ENCODE measurements at regions not wholly inside any gene's neighbourhood (a gene's known extent, or its start where the extent isn't known, plus 50 kb on each side); places are given as distances from the start of the nearest gene placed in this dataset.
"Not testable (repeated sequence)": the region's sequence is repeated elsewhere in the genome, so short reads cannot be mapped to it uniquely, and the experiment has no call there.

DNA sequence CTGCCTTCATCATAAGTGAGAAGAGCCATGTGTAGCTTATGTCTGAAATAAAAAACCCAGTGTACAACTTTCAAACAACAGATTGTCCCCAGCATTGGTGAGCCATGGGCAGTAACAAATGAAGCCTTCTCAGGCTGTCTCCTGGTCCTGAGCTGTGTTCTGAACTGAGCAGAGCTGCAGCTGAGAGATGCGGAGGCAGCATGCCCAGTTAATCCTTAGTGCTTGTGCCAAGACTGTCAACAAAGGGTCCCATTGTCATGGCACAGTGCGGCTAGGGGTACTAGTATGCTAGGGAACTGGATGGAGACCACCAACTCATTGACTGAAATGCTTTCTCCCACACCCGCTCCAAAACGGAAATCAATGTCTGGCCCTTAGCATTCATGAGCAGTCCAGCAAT, 154.3 kb downstream of the RMST start:
- no peak for DNase-seq

DNA sequence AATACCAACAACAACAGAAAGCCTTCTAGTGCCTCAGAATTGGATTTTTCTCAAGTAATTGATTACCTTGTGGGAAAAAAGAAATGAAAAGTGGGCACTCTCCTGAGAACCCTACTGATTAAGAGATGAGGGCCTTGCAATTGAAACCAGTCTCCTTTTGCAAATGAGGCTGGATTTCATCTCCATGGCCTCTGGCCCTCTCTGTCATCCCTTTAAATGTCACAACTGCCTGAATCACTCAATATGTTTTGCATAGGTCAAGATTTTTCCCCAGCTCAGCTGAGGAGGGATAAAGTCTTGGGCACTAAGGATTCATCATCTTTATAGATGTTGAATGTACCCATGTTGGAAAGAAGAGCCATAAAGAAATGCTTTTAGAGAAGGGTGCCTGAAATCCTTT, 166.4 kb downstream of the RMST start:
- DNase-seq, result no peak

DNA sequence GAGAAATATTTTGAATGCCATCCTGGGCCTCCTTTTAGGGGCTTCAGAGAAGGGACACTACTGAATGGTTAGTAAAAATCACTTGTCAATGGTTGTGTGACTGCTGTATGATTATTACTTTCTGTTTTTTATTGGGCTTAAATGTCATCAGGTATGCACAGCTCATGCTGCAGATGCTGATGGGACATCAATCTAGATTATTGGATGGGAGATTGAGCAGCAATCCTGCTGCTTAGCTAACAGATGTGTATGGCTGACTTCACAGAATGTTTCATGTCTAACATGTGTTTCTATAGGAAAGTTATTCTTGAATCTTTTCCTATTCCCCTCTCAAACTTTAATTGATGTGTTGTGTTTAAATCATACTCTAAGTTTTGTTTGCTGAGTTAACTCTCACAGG, 166.8 kb downstream of the RMST start:
- DNase-seq, result no peak

DNA sequence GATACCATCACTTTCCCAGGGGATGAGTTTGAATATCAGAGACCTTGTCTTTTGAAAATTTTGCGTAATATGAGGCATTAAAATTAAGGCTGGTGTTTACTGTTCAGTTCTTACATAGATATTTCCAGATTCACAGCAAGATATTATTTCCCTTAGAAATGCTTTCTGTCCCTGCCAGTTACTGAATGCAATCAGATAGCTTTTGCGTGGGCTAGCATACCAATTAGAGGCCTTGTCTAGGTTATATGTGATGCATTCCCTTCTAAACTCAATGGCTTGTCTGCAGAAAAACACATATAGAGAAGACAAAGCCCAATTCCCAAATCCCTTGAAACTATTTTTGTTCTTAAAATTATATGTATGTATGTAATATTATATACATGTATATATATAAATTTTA, 167.8 kb downstream of the RMST start:
- no peak for DNase-seq

DNA sequence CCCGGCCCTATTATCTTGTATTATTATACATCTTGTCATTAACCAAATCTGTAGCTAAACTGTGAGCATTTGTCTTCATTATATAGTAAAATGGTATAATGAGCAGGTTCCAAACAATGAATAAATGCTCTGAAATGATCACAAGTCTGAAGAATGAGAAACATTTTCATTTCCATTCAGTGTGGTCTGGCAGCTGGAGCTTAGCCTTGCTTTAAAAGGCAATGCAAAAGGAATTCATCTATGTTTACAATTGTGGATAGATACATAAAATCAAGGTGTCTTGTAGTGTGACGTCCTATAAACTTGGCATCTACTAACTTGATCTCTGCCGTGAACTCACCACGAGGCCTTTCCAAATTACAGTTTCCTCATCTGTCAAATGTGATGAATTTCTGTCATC, 168.3 kb downstream of the RMST start:
- no peak for DNase-seq

DNA sequence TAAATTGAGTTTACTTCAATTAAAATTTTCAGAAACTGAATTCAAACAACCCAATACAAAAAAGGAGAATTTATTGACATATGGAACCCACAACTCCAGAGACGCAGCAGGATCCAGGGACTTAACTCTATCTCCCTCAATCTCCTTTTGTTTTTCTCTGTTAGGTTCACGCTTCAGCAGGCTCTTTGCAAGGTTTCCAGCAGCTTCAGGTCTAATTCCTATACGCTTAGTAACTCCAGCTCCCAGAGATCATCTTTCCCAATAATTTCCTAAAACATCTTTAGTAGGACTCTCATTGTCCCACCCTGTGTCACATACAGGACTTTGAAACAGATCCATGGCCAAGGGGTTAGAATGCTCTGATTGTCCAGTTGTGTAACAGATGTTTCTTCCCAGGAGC, 175.2 kb downstream of the RMST start:
- DNase-seq, result no peak

DNA sequence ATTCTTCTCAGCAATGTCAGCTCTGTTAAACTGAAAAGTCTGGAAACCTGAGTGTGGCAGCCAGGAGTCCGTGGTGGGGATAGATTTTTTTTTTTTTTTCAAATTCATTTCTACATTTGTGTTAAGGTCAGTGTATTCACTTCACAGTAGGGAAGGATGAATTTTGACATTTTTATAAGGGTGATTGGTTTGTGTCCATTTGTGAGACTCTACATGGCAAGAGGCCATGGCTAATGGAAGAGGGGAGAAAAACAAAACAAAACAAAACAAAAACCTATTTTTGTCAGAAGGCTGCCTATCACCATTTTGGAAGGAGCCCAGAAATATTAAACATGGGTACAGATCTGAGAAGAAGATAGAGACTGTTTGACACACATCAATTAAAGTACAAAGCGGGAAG, 176.1 kb downstream of the RMST start:
- DNase-seq, result no peak

DNA sequence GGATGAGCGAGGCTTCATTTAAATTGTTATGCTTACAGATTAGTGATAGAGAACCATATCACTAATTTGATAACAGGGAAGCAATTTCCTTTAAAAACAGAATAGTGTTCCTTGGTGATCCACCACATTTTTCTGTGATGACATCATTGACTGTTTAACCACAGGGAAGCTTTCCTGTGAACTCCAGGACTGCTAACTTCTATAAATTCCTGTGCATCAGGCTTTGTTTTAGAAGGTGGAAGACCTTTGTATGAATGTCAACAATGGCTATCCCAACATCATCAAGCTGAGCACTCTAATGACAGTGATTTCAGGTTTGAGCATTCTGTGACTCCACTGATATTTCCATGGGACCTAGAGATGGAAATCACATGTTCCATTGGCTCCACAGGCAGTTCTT, 177.1 kb downstream of the RMST start:
- no peak for DNase-seq

DNA sequence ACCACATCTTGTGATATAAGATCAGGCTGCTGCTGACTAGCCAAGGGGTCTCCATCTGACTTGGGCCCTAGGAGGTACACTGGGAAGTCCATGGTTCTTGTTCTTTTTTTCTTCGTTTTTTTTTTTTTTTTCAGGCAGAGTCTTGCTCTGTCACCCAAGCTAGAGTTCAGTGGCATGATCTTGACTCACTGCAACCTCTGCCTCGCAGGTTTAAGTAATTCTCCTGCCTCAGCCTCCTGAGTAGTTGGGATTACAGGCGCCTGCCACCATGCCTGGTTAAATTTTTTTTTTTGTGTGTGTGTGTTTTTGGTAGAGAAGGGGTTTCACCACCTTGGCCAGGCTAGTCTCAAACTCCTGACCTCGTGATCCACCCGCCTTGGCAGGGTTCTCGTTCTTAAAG, 178.2 kb downstream of the RMST start:
- DNase-seq, result no peak

DNA sequence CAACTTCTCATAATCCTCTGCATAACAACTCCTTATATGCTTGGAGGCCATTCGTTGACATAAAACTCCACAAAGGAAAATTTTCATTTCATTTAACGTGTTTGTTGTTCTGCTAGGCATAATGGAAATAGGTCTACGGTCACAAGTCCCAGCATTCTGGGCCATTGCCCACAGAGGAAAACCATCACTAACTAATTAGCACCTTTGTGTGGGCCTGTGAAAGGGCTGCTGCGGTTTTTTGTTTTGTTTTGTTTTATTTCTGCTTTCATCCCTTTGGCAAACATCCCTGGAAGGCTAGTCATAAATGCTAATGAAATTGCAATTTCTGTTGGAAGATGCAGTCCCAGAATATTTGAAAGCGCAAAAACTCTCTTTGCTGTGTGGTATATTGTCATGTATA, 180.3 kb downstream of the RMST start:
- DNase-seq, result no peak

DNA sequence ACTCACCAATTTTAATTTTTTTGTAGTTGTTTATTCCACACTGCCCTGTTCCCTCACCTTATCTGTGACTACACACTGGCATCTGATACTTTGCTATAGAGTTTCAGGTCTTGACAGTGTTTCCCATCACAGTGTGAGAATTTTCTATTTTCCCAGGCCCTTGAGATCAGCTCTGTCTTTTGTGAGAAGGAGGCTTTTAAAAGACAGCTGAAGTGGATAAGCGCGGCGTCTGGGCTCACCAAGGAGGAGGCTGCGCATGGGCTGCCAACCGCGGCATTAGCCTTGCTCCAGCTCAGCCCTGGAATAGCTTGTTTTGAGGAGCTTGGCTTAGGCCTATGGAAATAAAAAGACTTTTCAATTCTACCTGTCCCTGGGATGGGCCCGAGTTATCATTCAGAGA, 181.3 kb downstream of the RMST start:
- no peak for DNase-seq

DNA sequence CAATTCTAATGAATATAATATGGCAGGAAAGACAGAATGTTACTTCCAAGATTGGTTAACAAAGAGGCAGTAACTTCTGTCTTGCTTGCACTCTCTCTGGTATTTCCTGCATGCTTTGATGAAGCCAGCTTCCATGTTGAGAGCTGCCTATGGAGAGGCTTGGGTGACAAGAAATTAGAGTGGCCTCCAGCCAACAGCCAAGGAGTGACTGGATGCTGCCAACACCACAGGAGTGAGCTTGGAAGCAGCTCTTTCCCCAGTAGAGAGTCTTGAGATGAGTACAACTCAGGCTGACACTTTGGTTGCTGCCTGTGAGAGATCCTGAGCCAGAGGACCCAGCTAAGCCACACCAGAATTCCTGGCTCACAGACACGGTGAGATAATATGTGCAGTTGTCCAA, 183.1 kb downstream of the RMST start:
- no peak for DNase-seq

DNA sequence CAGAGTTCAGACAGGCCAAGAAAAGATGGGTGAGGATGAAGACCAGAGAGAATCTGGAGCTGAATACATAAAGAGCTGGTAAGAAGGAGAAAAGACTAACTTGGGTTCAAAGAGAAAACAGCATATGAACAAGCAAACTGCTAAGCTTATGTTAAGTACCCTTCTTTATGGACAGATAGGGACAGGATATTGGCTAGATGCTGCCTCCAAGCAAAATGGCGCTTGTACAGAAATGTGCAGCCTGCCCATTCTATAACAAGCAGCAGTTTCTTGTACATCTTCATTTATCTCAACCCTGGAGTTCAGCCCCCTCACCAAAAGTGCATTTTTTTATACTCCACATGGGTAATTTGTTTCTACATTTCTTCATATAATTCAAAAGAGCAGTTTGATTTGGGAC, 184.5 kb downstream of the RMST start:
- DNase-seq, result no peak

DNA sequence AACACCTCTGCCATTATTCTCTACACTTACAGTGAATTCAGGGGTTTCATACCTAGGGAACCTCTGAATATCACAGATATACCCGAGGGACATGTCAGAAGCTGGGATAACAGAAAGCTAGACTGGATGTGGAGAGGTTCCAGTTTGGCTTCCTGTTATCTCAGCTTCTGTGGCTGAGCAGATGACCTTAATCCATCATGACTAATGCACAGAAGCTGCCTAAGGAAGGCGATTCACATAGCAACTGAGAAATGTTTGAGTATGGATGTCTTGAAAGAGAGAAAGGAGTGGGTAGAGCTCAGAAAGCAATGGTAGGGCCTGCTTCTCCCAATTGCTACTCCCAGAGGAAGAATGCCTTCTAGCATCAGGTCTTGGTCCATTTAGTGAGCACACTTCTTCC, 187.6 kb downstream of the RMST start:
- DNase-seq, result no peak

DNA sequence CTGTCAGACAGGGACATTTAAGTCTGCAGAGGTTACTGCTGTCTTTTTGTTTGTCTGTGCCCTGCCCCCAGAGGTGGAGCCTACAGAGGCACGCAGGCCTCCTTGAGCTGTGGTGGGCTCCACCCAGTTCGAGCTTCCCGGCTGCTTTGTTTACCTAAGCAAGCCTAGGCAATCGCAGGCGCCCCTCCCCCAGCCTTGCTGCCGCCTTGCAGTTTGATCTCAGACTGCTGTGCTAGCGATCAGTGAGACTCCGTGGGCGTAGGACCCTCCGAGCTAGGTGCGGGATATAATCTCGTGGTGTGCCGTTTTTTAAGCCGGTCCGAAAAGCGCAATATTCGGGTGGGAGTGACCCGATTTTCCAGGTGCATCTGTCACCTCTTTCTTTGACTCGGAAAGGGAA, 193.9 kb downstream of the RMST start:
- not testable (repeated sequence) for DNase-seq

DNA sequence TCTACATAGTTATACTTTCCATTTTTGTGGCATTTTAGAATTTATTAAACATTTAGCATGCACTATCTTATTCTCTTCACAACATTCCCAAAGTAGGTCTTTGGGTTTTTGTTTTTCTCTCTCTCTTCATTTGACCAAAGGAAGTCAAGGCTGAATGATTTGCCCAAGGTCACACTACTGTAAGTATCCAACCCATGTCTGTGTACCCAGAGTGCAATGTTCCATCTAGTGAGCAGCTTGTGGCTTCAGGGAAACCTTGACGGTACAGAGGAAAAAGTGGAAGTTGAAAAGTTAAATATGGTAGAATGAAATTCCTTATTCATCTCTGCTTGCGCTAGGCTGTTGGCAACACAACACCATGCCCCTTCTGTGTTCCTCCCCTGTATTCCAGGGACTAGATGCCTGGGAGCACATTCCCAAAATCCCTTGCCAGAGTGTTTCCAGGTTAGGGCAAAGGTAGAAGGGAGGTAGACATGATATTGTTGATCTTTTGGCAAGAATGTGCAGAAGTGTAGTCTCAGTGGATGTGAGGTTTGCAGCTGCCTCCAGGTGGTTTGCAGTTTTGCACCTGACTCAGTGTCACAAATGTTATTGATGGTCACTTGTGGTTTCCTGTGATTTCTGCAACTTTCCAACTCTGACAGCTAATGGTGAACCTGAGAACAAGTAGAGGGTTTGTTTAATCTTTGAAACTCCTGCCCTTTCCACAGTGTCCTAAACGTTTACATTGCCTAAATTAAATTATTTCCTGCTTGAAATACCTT, 196.7 kb downstream of the RMST start:
- no peak for DNase-seq

DNA sequence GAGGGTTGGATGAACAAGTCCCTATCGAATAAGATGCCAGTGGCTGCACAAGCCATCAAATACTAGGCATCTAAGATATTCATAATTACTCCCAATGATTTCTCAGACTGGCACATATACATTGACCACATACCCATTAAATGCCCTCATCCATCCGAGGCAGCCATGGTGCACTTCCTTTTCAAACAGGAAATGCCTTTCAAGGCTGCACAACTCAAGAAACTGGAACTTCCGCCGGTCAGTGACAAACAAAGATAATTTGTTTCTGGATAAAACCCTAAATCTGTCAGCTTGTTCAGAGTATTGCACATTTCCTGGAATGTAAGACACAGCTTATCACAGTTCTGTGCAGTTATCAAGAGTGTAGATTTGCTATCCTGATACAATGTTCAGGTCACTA, 203.7 kb downstream of the RMST start:
- no peak for DNase-seq

DNA sequence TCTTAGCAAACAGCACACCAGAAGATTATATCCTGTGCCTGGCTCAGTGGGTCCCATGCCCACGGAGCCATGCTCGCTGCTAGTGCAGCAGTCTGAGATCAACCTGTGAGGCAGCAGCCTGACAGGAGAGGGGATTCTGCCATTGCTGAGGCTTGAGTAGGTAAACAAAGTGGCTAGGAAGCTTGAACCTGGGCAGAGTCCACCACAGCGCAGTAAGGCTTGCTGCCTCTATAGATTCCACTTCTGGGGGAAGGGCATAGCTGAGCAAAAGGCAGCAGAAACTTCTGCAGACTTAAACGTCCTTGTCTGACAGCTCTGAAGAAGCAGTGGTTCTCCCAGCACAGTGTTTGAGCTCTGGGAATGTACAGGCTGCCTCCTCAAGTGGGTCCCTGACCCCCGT, 210.3 kb downstream of the RMST start:
- no peak for DNase-seq

DNA sequence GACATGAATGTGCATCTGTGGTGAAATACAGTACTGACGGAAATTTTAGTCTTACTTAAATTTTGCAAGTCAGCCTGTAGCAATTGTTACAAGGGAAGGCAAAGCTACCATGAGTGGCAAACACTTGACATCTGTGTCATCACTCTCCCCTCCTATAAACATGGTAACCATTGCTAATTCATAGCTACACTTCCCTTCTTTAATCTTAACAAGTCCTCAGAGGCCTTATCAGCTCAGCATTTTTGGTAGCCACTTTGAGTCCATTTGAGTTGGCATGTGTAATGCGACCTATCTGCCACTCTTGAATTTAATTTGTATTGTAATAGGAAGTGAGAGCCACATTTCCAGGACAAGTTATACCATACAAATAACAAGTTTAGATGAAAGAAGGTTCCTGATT, 218.1 kb downstream of the RMST start:
- DNase-seq, result no peak

DNA sequence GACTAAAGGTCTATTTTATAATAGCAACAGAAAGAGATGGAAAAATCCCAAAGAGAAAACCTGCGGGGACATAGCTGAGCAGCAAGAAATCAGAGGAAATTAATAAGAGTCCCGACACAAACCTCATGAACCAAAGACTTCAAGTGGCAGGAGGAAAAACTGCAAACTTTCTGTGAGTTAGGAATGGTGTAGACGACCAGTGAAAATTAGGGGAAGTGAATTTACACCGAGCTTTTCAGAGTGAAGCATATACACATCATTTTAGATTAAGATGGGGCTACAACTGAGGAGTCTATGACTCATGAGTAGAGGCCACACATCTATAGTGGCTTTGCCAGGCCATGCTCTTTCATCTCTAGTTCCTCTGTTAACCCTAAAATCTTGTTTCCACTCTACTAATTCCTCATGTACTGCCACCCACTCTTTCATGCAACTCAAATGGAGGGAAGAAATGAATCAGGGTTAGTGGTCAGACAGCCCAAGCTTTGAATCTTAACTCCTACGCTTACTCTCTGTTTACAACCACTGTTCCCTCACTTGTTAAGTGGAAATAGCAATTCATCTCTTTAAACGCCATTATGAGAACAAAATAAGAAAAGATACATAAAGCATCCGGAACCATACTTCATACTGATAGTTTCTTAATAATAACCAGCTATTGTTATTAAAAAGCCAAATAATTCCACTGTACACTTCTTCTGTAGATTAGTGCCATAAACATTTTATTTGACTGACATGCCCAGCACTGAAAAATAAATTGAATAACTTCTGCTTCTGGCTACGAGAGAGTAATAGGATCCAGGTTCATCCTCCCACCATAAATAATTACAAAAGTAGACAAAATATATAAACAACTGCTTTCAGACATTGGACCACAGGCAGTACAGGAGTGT, 219.3 kb downstream of the RMST start:
- no peak for DNase-seq

DNA sequence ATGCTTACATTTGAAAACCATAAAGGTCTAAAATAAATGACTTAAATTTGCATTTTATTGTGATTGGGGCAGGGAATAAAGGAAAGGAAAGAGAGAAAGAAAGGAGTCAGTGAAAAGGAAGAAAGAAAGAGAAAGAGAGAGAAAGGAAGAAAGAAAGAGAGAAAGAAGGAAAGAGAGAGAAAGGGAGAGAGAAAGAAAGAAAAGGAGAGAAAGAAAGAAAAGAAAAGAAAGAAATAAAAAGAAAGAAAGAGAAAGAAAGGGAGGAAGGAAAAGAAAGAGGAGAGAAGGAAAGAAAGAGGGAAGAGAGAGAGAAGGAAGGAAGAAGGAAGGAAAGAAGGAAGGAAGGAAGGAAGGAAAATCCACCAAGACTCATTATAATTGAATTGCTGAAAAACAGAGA, 222.8 kb downstream of the RMST start:
- DNase-seq, result no peak

DNA sequence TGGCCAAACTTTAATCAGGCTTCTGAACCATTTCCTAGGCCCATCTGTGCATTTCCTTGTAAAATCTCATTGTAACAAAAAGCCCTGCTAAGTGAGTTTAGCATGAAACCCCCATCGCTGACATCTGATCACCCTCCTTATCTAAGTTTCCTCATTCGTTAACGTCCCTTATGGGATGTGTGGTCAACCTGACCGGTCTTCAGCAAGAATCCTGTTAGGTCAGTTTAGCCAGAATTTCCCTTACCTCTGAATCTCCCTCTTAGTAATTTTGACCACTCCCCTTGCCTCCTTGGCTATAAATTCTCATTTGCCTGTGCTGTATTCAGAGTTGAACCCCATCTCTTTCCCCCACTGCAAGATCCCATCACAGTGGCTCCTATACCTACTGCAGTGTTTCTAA, 239.3 kb downstream of the RMST start:
- DNase-seq, result no peak

DNA sequence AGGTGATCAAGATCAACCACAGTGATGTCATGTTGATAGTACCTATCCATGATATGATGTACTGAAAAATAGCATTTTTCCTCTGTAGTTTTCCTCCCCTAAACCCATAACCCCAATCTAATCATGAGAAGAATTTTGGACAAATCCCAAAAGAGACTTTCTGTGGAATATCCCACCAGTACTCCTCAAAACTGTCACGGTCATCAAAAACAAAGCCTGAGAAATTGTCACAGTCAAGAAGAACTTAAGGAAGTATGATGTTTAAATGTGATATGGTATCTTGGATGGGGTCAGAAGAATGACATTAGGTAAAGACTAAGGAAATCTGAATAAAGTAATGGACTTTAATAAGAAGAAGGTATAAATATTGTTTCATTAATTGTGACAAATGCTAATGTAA, 248.8 kb downstream of the RMST start:
- DNase-seq, result no peak

DNA sequence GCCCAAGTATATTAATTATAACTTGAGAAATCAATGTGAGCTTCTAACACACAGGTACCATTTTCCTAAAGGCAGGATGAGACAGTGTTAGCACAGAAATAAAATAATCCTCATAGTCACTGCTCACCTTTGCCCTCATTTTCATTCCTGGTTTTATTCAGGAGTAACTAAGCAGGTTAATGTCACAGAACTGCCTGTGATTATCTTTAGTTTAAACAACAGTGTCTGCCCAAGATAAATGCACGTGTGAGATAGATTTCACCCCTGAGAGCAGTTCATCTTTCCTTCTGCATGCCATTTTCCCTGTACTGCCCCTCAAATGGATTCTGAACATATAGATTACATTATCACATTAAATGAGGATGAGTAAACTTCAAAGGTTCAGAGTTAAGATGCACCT, 250.7 kb downstream of the RMST start:
- no peak for DNase-seq

DNA sequence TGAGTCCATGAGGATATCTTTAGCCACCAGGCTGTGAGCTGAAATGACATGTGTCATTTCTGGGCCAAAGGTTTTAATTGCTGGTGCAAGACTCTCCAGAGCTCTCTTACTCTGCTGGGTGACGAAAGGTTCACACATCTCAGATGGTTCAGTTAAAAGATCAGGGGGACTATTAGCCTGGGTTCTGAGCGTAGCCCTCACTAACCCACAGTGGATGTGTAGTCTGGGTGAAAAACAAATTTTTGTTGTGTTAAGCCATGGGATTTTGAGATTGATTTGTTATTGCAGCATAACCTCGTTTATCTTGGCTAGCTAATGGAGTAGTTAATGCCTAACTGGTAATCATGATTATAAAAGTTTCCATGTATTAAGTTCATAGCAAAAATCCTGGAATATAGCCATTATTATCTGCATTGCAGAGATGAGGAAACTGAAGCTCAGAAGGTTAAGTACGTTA, 251.5 kb downstream of the RMST start:
- no peak for DNase-seq
